ENCODE measurements at regions not wholly inside any gene's neighbourhood (a gene's known extent, or its start where the extent isn't known, plus 50 kb on each side); places are given as distances from the start of the nearest gene placed in this dataset.
A peak's percentile ranks its signal among the peaks of the same experiment; 100 is the strongest.
"Not testable (repeated sequence)": the region's sequence is repeated elsewhere in the genome, so short reads cannot be mapped to it uniquely, and the experiment has no call there.

DNA sequence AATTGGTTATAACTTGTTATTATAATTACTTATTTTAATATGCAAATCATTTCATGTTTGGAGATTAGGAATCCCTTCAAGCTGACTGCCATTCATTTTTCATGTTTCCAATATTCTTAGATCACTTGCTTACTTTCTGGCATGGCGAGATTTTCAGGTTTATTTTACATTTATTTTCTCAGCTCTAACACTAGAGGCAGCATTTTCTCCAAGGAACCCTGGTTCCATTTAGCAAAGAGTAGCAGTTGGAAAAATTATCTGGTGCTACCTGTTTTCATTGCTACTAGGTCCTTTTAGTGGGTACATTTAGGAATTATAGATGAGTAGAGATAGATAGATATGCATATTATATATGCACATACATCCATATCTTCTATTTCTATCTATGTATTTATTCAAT, 90.9 kb upstream of the TRPC4 start:
- Histone ChIP-seq H3K27ac (ENCODE audit: low read depth, low read length) (no peak overlapping the region), H3K27me3 (ENCODE audit: control insufficient read depth, insufficient read depth, low read length) (no peaks in the 10 kb centered on the region), H3K9me3 (ENCODE audit: control insufficient read depth, insufficient read depth, low read length) (no peaks in the 10 kb centered on the region), H3K4me3 (ENCODE audit: low read depth, low read length) (no peak overlapping the region)
- ChIA-PET CTCF (interaction anchor here (1.3 kb wide), 1 partner anchor 143 kb away, joined by 3 read pairs; no protein-coding TSS in a partner anchor), POLR2A (no interaction called here)
- DNase-seq (ENCODE audit: low read depth, low spot score), result no peak
- TF ChIP-seq, protein P1, sequence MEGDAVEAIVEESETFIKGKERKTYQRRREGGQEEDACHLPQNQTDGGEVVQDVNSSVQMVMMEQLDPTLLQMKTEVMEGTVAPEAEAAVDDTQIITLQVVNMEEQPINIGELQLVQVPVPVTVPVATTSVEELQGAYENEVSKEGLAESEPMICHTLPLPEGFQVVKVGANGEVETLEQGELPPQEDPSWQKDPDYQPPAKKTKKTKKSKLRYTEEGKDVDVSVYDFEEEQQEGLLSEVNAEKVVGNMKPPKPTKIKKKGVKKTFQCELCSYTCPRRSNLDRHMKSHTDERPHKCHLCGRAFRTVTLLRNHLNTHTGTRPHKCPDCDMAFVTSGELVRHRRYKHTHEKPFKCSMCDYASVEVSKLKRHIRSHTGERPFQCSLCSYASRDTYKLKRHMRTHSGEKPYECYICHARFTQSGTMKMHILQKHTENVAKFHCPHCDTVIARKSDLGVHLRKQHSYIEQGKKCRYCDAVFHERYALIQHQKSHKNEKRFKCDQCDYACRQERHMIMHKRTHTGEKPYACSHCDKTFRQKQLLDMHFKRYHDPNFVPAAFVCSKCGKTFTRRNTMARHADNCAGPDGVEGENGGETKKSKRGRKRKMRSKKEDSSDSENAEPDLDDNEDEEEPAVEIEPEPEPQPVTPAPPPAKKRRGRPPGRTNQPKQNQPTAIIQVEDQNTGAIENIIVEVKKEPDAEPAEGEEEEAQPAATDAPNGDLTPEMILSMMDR (IDR thresholded peaks at IDR 0.05; ENCODE audit: low read depth, low read length), result peak; percentile 52

DNA sequence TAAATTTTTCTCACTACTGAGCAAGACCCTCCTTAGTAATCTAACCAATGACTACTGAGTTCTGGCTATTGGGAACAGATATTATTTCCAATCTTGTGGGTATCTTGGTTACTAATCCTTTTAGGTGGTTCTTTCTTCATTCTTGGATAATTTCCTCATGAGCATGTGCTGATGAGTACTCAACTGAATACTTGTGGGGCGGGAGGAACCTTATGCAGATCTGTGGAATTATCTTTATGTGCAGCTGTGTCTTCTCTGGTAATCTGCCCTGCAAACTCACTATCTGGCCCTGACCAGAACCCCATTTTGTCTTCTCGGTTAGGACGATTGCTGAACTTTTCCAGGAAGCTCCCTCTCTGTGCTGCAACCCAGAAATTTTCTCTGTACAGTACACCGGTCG, 89.7 kb upstream of the TRPC4 start:
- no peak for DNase-seq (ENCODE audit: low read depth, low spot score)
- Histone ChIP-seq H3K27ac (ENCODE audit: low read depth, low read length) (no peak overlapping the region), H3K9me3 (ENCODE audit: control insufficient read depth, insufficient read depth, low read length) (no peaks in the 10 kb centered on the region), H3K27me3 (ENCODE audit: control insufficient read depth, insufficient read depth, low read length) (no peaks in the 10 kb centered on the region), H3K4me3 (ENCODE audit: low read depth, low read length) (no peak overlapping the region)
- TF ChIP-seq, protein P1 (IDR thresholded peaks at IDR 0.05; ENCODE audit: low read depth, low read length), result no peak
- POLR2A ChIA-PET, result no interaction called here
- CTCF ChIA-PET, result interaction anchor here (1.1 to 1.3 kb wide), 3 partner anchors 13 to 142 kb away, joined by 3 to 4 read pairs (median 3); no protein-coding TSS in a partner anchor

DNA sequence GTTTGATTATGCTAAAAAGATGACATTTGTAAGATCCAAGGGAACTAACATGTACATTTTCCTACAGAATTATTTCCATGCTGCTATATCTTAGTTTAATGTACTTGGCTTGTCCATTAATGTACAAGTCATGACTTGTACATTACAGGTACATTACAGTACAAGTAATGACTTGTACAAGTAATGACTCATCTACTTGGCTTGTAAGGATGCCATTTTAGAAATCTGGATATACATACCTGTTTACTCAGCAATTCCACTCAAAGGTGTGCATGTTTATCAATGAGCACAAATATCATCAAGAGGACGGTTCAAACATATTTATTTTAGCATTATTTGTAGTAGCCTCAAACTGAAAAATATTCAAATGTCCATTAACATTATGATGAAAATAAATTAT, 87.0 kb upstream of the TRPC4 start:
- no peak overlapping the region for H3K4me3 ChIP-seq (ENCODE audit: low read depth, low read length)
- no peak overlapping the region for H3K27ac ChIP-seq (ENCODE audit: low read depth, low read length)
- no peaks in the 10 kb centered on the region for H3K9me3 ChIP-seq (ENCODE audit: control insufficient read depth, insufficient read depth, low read length)
- POLR2A ChIA-PET, result no interaction called here
- TF ChIP-seq, protein P1 (IDR thresholded peaks at IDR 0.05; ENCODE audit: low read depth, low read length), result no peak
- DNase-seq (ENCODE audit: low read depth, low spot score), result no peak
- CTCF ChIA-PET, result interaction anchor here (0.7 kb wide), 1 partner anchor 625 kb away, joined by 3 read pairs; no protein-coding TSS in a partner anchor
- H3K27me3 ChIP-seq (ENCODE audit: control insufficient read depth, insufficient read depth, low read length), result no peaks in the 10 kb centered on the region

DNA sequence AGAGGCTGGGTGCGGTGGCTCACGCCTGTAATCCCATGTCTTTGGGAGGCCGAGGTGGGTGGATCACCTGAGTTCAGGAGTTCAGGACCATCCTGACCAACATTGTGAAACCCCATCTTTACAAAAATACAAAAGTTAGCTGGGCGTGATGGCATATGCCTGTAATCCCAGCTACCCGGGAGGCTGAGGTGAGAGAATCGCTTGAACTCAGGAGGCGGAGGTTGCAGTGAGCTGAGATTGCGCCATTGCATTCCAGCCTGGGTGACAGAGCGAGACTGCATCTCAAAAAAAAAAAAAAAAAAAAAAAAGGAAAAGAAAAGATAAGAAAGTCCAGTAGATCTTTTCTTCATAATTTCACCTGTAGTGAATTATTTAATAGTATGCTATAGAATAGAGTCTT, 85.0 kb upstream of the TRPC4 start:
- H3K9me3 ChIP-seq (ENCODE audit: control insufficient read depth, insufficient read depth, low read length); CTCF ChIA-PET; H3K27ac ChIP-seq (ENCODE audit: low read depth, low read length); POLR2A ChIA-PET; DNase-seq (ENCODE audit: low read depth, low spot score); H3K27me3 ChIP-seq (ENCODE audit: control insufficient read depth, insufficient read depth, low read length); H3K4me3 ChIP-seq (ENCODE audit: low read depth, low read length): not testable (repeated sequence)

DNA sequence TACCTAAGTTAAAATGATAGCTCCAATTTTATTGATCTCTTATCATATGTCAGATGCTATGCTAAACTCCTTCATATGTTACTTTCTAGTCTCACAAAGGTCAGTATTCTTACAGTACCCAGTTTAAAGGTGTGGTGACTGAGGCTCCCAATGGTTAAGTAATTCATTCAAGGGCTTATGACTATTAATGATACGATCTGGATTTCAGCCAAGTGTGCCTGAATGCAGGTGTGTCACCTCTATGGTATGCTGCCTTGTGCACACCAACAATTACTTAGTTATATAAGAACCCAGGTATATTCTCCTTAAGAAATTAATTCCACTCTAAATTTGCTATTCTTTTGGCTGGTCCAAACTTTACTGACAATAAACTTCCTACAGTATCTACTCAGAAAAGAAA, 84.6 kb upstream of the TRPC4 start:
- Histone ChIP-seq H3K4me3 (ENCODE audit: low read depth, low read length) (no peak overlapping the region), H3K27me3 (ENCODE audit: control insufficient read depth, insufficient read depth, low read length) (no peaks in the 10 kb centered on the region), H3K27ac (ENCODE audit: low read depth, low read length) (no peak overlapping the region), H3K9me3 (ENCODE audit: control insufficient read depth, insufficient read depth, low read length) (no peaks in the 10 kb centered on the region)
- ChIA-PET CTCF (no interaction called here), POLR2A (no interaction called here)
- TF ChIP-seq, protein P1 (IDR thresholded peaks at IDR 0.05; ENCODE audit: low read depth, low read length), result no peak
- no peak for DNase-seq (ENCODE audit: low read depth, low spot score)

DNA sequence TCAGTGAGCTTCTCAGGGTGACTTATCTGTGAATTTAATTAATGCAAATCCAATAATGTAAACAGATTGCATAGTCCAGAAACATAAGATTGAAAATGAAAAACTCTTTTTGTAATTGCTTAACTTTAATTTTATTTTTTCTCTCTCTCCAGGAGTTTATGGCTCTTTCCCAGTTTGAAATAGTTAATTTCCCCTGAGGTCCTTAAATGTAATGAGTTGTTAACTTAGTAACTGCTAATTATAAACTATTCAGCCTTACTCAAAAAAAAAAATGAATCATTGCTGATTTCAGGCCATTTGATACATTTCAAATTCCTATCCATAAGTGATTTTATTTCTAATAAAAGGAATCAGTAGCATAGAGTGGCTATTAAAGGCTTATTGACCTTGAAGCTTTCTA, 84.1 kb upstream of the TRPC4 start:
- H3K27ac ChIP-seq (ENCODE audit: low read depth, low read length), result no peak overlapping the region
- H3K4me3 ChIP-seq (ENCODE audit: low read depth, low read length), result no peak overlapping the region
- no peaks in the 10 kb centered on the region for H3K9me3 ChIP-seq (ENCODE audit: control insufficient read depth, insufficient read depth, low read length)
- ChIA-PET POLR2A (no interaction called here), CTCF (no interaction called here)
- no peaks in the 10 kb centered on the region for H3K27me3 ChIP-seq (ENCODE audit: control insufficient read depth, insufficient read depth, low read length)
- no peak for DNase-seq (ENCODE audit: low read depth, low spot score)
- TF ChIP-seq, protein P1 (IDR thresholded peaks at IDR 0.05; ENCODE audit: low read depth, low read length), result no peak
